ENCODE measurements at regions not wholly inside any gene's neighbourhood (a gene's known extent, or its start where the extent isn't known, plus 50 kb on each side); places are given as distances from the start of the nearest gene placed in this dataset.
"Not testable (repeated sequence)": the region's sequence is repeated elsewhere in the genome, so short reads cannot be mapped to it uniquely, and the experiment has no call there.

- TF ChIP-seq CTCF (IDR thresholded peaks at IDR 0.05 in 4 of 5, conservative IDR thresholded peaks at IDR 0.05 in 1 of 5); POLR2A (IDR thresholded peaks at IDR 0.05): not testable (repeated sequence)
Observed at GRCh38 chr4:177818392-177818791, 376.2 kb upstream of the AGA start.

Measured in gastrocnemius medialis (tissue), 4 donors.